ENCODE measurements at regions not wholly inside any gene's neighbourhood (a gene's known extent, or its start where the extent isn't known, plus 50 kb on each side); places are given as distances from the start of the nearest gene placed in this dataset.

- TF ChIP-seq CTCF (IDR thresholded peaks at IDR 0.05; ENCODE audit: low read depth, low read length) (no peak), EZH2phosphoT487 (IDR thresholded peaks at IDR 0.05; ENCODE audit: low read depth) (no peak)
Observed at GRCh38 chr13:93001866-93002461, 224.6 kb upstream of the GPC6 start.
